Kidney (tissue), 13 donors: ENCODE measurements at regions not wholly inside any gene's neighbourhood (a gene's known extent, or its start where the extent isn't known, plus 50 kb on each side); places are given as distances from the start of the nearest gene placed in this dataset.

ENCODE experiments used
- DNase-seq, 5 donors: peaks; one replicate each; pipeline ENCODE4 v3.0.0-alpha.2; 2013 to 2020
- FAIRE-seq: peaks from 2 replicates; lab custom pipeline; 2012; peaks lifted over from hg19 to GRCh38; lab: Jason Lieb, UNC
- H3K27ac ChIP-seq, 2 donors: one replicate each; pipeline ENCODE4 v1.7.0; 2013; ENCODE audit warnings: low read depth in 2 of 2, low read length in 2 of 2, inconsistent platforms in 1 of 2
- H3K27me3 ChIP-seq: one replicate; pipeline ENCODE4 v1.7.1; 2013; ENCODE audit warnings: low read length, inconsistent platforms; ENCODE audit not compliant: control insufficient read depth, insufficient read depth
- H3K36me3 ChIP-seq, 3 donors: one replicate each; pipeline versions ENCODE4 v1.7.0 to v1.7.1; 2013; ENCODE audit warnings: low read length in 3 of 3, control low read depth in 1 of 3, inconsistent platforms in 1 of 3; ENCODE audit not compliant: insufficient read depth in 3 of 3, control insufficient read depth in 2 of 3
- H3K4me1 ChIP-seq, 3 donors: one replicate each; pipeline versions ENCODE4 v1.7.0 to v1.7.1; 2013; ENCODE audit warnings: low read length in 3 of 3, inconsistent platforms in 1 of 3, low read depth in 1 of 3; ENCODE audit not compliant: control insufficient read depth in 2 of 3, insufficient read depth in 2 of 3
- H3K4me3 ChIP-seq, 3 donors: one replicate each; pipeline versions ENCODE4 v1.7.0 to v1.8.1; 2013; ENCODE audit warnings: low read length in 3 of 3, control low read depth in 1 of 3, inconsistent platforms in 1 of 3
- H3K9ac ChIP-seq, 3 donors: one replicate each; pipeline versions ENCODE4 v1.7.0 to v1.7.1; 2013; ENCODE audit warnings: low read length in 3 of 3, control low read depth in 1 of 3, inconsistent platforms in 1 of 3
- H3K9me3 ChIP-seq, 3 donors: one replicate each; pipeline versions ENCODE4 v1.7.0 to v1.7.1; 2013; ENCODE audit warnings: low read length in 3 of 3, control low read depth in 1 of 3, inconsistent platforms in 1 of 3; ENCODE audit not compliant: control insufficient read depth in 2 of 3, insufficient read depth in 1 of 3
- CTCF ChIP-seq: IDR thresholded peaks from 3 replicates; pipeline ENCODE4 v1.5.1; 2012; ENCODE audit warnings: mild to moderate bottlenecking, moderate library complexity, borderline replicate concordance; ENCODE audit not compliant: insufficient read depth; ENCODE audit errors: extremely low read depth
- intact Hi-C: fragments of 100-400 bp; cut with DNase I; formaldehyde crosslinking; loops from one replicate; pipeline ENCODE4 v1.11.1; 2022
- donor health status: control.
- donor health status: control.
- donor health status: control.
- donor health status: control.
- donor health status: control.
- donor health status: DM: yes; HTN: yes; CAD: no.
- donor health status: Normal renal cell carcinoma (clear cell type).

DNA sequence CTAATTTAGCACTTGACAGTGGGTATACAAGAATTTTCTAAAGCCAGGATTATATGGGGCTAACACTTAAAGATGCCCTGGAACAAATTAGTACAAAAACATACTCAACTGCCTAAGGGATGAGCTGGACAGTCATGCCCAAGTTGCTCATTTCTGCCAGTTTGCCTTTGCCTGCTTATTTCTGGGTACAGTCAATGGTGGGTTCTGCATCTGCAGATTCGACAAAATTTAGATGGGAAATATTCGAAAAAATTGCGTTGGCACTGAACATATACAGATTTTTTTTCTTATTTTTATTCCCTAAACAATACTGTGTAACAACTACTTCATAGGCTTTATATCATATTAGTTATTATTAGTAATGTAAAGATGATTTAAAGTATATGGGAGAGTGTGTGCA, 591.9 kb downstream of the EPM2A start:
- Histone ChIP-seq H3K4me3 (no peak overlapping the region), H3K27ac (no peak overlapping the region), H3K36me3 (no peaks in the 10 kb centered on the region), H3K9me3 (no peaks in the 10 kb centered on the region), H3K27me3 (no peaks in the 10 kb centered on the region), H3K4me1 (no peaks in the 10 kb centered on the region), H3K9ac (no peak overlapping the region)
- intact Hi-C loops, result no loop called here
- DNase-seq (no peak), FAIRE-seq (no peak)
- no peak for TF ChIP-seq CTCF

- no peak overlapping the region for H3K9ac ChIP-seq
- DNase-seq (no peak), FAIRE-seq (no peak)
- H3K4me3 ChIP-seq, result no peak overlapping the region
- H3K36me3 ChIP-seq, result no peaks in the 10 kb centered on the region
- H3K27ac ChIP-seq, result no peak overlapping the region
- H3K4me1 ChIP-seq, result no peaks in the 10 kb centered on the region
- H3K9me3 ChIP-seq, result no peaks in the 10 kb centered on the region
- no peak for TF ChIP-seq CTCF
- intact Hi-C loops, result no loop called here
- no peaks in the 10 kb centered on the region for H3K27me3 ChIP-seq
Measured at GRCh38 chr6:145147559-145147958, 587.8 kb downstream of the EPM2A start.

DNA sequence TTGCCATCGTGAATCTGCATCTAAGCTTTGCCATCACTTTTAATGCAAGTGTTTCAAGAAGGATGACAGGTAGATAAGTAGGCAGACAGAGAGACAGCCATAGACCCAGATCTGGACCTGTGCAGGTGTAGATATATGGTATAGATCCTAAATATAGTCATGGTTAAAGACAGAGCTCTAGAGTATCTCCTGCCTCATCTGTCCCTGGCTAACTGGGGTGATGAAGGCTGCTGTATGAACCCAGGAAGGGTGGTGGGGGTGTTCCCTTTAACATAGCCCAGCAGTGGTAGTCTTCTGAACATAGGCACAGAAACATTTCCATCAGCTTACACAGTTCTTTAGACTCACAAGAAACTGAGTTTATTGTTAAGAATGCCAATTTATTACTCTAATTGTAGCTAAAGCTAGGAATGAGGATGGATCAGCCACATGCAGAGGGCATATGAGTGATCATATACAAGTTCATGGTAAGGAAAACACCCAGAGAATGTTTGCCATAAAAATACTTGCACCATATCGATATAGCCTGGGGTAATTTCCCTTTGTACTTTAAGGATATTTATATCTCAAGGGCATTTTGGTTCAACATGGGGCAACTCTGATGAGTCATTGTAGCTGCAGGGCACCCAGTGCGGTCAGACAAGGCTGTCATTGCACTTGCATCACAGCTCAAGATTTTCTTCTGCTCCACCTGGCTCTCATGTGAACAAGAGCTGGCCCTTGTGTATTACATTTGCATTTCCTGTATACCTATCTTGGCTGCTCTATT, 587.2 kb downstream of the EPM2A start:
- FAIRE-seq, result no peak
- H3K9ac ChIP-seq, result no peak overlapping the region
- H3K4me1 ChIP-seq, result no peaks in the 10 kb centered on the region
- intact Hi-C loops, result no loop called here
- no peaks in the 10 kb centered on the region for H3K9me3 ChIP-seq
- no peaks in the 10 kb centered on the region for H3K36me3 ChIP-seq
- H3K4me3 ChIP-seq, result no peak overlapping the region
- no peak for DNase-seq
- no peak for TF ChIP-seq CTCF
- no peak overlapping the region for H3K27ac ChIP-seq
- H3K27me3 ChIP-seq, result no peaks in the 10 kb centered on the region
